ENCODE measurements at regions not wholly inside any gene's neighbourhood (a gene's known extent, or its start where the extent isn't known, plus 50 kb on each side); places are given as distances from the start of the nearest gene placed in this dataset.

GRCh38 chr10:43851030-43851429 is 202.3 kb upstream of the ZNF32 start:
- H3K4me3 Mint-ChIP-seq (ENCODE audit: low read depth, unreplicated experiment): no peak overlapping the region
- no TSS peak for BruUV-seq (replicated peaks)
- no peak overlapping the region for H3K27ac Mint-ChIP-seq (ENCODE audit: unreplicated experiment)

GRCh38 chr10:43849551-43849950 is 200.9 kb upstream of the ZNF32 start:
- Mint-ChIP-seq H3K9me3 (ENCODE audit: low read depth, unreplicated experiment) (peaks cover 3% of the 10 kb centered on the region), H3K36me3 (ENCODE audit: insufficient read depth, unreplicated experiment) (peaks cover 5% of the 10 kb centered on the region), H3K4me1 (ENCODE audit: low read depth, unreplicated experiment) (peaks cover 11% of the 10 kb centered on the region), H3K4me3 (ENCODE audit: low read depth, unreplicated experiment) (no peak overlapping the region), H3K27me3 (ENCODE audit: unreplicated experiment) (no peaks in the 10 kb centered on the region), H3K27ac (ENCODE audit: unreplicated experiment) (no peak overlapping the region)
- BruUV-seq (replicated peaks): no TSS peak
- TF ChIP-seq, protein P1, sequence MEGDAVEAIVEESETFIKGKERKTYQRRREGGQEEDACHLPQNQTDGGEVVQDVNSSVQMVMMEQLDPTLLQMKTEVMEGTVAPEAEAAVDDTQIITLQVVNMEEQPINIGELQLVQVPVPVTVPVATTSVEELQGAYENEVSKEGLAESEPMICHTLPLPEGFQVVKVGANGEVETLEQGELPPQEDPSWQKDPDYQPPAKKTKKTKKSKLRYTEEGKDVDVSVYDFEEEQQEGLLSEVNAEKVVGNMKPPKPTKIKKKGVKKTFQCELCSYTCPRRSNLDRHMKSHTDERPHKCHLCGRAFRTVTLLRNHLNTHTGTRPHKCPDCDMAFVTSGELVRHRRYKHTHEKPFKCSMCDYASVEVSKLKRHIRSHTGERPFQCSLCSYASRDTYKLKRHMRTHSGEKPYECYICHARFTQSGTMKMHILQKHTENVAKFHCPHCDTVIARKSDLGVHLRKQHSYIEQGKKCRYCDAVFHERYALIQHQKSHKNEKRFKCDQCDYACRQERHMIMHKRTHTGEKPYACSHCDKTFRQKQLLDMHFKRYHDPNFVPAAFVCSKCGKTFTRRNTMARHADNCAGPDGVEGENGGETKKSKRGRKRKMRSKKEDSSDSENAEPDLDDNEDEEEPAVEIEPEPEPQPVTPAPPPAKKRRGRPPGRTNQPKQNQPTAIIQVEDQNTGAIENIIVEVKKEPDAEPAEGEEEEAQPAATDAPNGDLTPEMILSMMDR (IDR thresholded peaks at IDR 0.05; ENCODE audit: unreplicated experiment): no peak
- intact Hi-C loops (cut with micrococcal nuclease; ENCODE audit: unreplicated experiment): no loop called here
- CTCF ChIA-PET: no interaction called here
- no peak for DNase-seq

More at GRCh38 chr10:43851030-43851429, 202.3 kb upstream of the ZNF32 start:
- Mint-ChIP-seq H3K36me3 (ENCODE audit: insufficient read depth, unreplicated experiment) (no peaks in the 10 kb centered on the region), H3K9me3 (ENCODE audit: low read depth, unreplicated experiment) (peaks cover 4% of the 10 kb centered on the region), H3K27me3 (ENCODE audit: unreplicated experiment) (no peaks in the 10 kb centered on the region), H3K4me1 (ENCODE audit: low read depth, unreplicated experiment) (no peaks in the 10 kb centered on the region)
- no peak for DNase-seq
- CTCF ChIA-PET: no interaction called here
- intact Hi-C loops (cut with micrococcal nuclease; ENCODE audit: unreplicated experiment): no loop called here
- TF ChIP-seq, protein P1 (IDR thresholded peaks at IDR 0.05; ENCODE audit: unreplicated experiment): no peak

- Mint-ChIP-seq H3K4me3 (ENCODE audit: low read depth, unreplicated experiment) (no peak overlapping the region), H3K36me3 (ENCODE audit: insufficient read depth, unreplicated experiment) (peaks cover 5% of the 10 kb centered on the region), H3K27ac (ENCODE audit: unreplicated experiment) (no peak overlapping the region), H3K27me3 (ENCODE audit: unreplicated experiment) (peaks cover 5% of the 10 kb centered on the region), H3K9me3 (ENCODE audit: low read depth, unreplicated experiment) (peaks cover 6% of the 10 kb centered on the region), H3K4me1 (ENCODE audit: low read depth, unreplicated experiment) (peaks cover 11% of the 10 kb centered on the region)
- intact Hi-C loops (cut with micrococcal nuclease; ENCODE audit: unreplicated experiment): no loop called here
- TF ChIP-seq, protein P1 (IDR thresholded peaks at IDR 0.05; ENCODE audit: unreplicated experiment): no peak
- DNase-seq: no peak
- CTCF ChIA-PET: no interaction called here
- BruUV-seq (replicated peaks): no TSS peak
Measured at GRCh38 chr10:43846968-43847367, 198.3 kb upstream of the ZNF32 start.

GRCh38 chr10:43846187-43846680 is 197.6 kb upstream of the ZNF32 start:
- TF ChIP-seq, protein P1 (IDR thresholded peaks at IDR 0.05; ENCODE audit: unreplicated experiment): no peak
- intact Hi-C loops (cut with micrococcal nuclease; ENCODE audit: unreplicated experiment): no loop called here
- H3K36me3 Mint-ChIP-seq (ENCODE audit: insufficient read depth, unreplicated experiment): peaks cover 5% of the 10 kb centered on the region
- CTCF ChIA-PET: no interaction called here
- no peak for DNase-seq
- BruUV-seq (replicated peaks): no TSS peak
- no peak overlapping the region for H3K4me3 Mint-ChIP-seq (ENCODE audit: low read depth, unreplicated experiment)
- H3K27ac Mint-ChIP-seq (ENCODE audit: unreplicated experiment): no peak overlapping the region
- peaks cover 7% of the 10 kb centered on the region for H3K27me3 Mint-ChIP-seq (ENCODE audit: unreplicated experiment)
- peaks cover 6% of the 10 kb centered on the region for H3K9me3 Mint-ChIP-seq (ENCODE audit: low read depth, unreplicated experiment)
- H3K4me1 Mint-ChIP-seq (ENCODE audit: low read depth, unreplicated experiment): peaks cover 11% of the 10 kb centered on the region

Data from Calu3 (cell line).